Mesendoderm (in vitro differentiated cells): ENCODE measurements at regions not wholly inside any gene's neighbourhood (a gene's known extent, or its start where the extent isn't known, plus 50 kb on each side); places are given as distances from the start of the nearest gene placed in this dataset.

Experiments used
- DNase-seq: peaks from one replicate; pipeline ENCODE4 v3.0.0; 2013
- H2AK5ac ChIP-seq: 2 replicates; pipeline ENCODE4 v1.6.1; 2013; ENCODE audit warnings: low read length, inconsistent platforms
- H2BK120ac ChIP-seq: 2 replicates; pipeline ENCODE4 v1.6.1; 2013; ENCODE audit warnings: low read depth, mild to moderate bottlenecking, low read length, moderate library complexity, mixed read lengths
- H2BK15ac ChIP-seq: replicated peaks from 2 replicates; pipeline ENCODE4 v1.6.1; 2013; ENCODE audit warnings: low read depth, mild to moderate bottlenecking, moderate library complexity
- H2BK5ac ChIP-seq: 2 replicates; pipeline ENCODE4 v1.6.1; 2013; ENCODE audit warnings: low read length, inconsistent platforms
- H3K18ac ChIP-seq: 2 replicates; pipeline ENCODE4 v1.6.1; 2013; ENCODE audit warnings: mild to moderate bottlenecking, low read length, mixed read lengths
- H3K23ac ChIP-seq: one replicate; pipeline ENCODE4 v1.6.1; 2013; ENCODE audit warnings: low read length
- H3K27ac ChIP-seq: 2 replicates; pipeline ENCODE4 v1.5.1; 2013; ENCODE audit warnings: low read depth, mild to moderate bottlenecking, inconsistent platforms, low read length, moderate library complexity
- H3K27me3 ChIP-seq: 2 replicates; pipeline ENCODE4 v1.6.1; 2013; ENCODE audit warnings: low read length, control low read depth, mild to moderate bottlenecking, inconsistent platforms; ENCODE audit not compliant: insufficient read depth, poor library complexity
- H3K36me3 ChIP-seq: 2 replicates; pipeline ENCODE4 v1.6.1; 2013; ENCODE audit warnings: low read length, inconsistent platforms; ENCODE audit not compliant: control insufficient read depth, insufficient read depth
- H3K4ac ChIP-seq: one replicate; pipeline ENCODE4 v1.6.1; 2013; ENCODE audit warnings: low read depth, mild to moderate bottlenecking, low read length, moderate library complexity
- H3K4me1 ChIP-seq: 2 replicates; pipeline ENCODE4 v1.6.1; 2013; ENCODE audit warnings: low read depth, low read length, inconsistent platforms; ENCODE audit not compliant: control insufficient read depth
- H3K4me2 ChIP-seq: 2 replicates; pipeline ENCODE4 v1.6.1; 2013; ENCODE audit warnings: low read length
- H3K4me3 ChIP-seq: 2 replicates; pipeline ENCODE4 v1.5.1; 2013; ENCODE audit warnings: mild to moderate bottlenecking, low read length
- H3K56ac ChIP-seq: one replicate; pipeline ENCODE4 v1.6.1; 2013; ENCODE audit warnings: low read length
- H3K79me1 ChIP-seq: 2 replicates; pipeline ENCODE4 v1.6.1; 2013; ENCODE audit warnings: low read length, inconsistent platforms
- H3K79me2 ChIP-seq: 2 replicates; pipeline ENCODE4 v1.6.1; 2013; ENCODE audit warnings: mild to moderate bottlenecking, low read length; ENCODE audit not compliant: control insufficient read depth, insufficient read depth
- H3K9ac ChIP-seq: 2 replicates; pipeline ENCODE4 v1.6.1; 2013; ENCODE audit warnings: low read length, inconsistent platforms
- H4K5ac ChIP-seq: one replicate; pipeline ENCODE4 v1.6.1; 2013; ENCODE audit warnings: low read length
- H4K8ac ChIP-seq: one replicate; pipeline ENCODE4 v1.6.1; 2013; ENCODE audit warnings: low read depth, mild to moderate bottlenecking, control low read depth, low read length, moderate library complexity
- WGBS: extraction: QIAGEN DNeasy Blood & Tissue Kit; methylation state at CpG from one replicate; pipeline ENCODE4 v1.1.7; 2013; ENCODE audit warnings: low lambda C conversion rate, missing lambda C conversion rate; ENCODE audit not compliant: insufficient coverage; ENCODE audit errors: extremely low coverage; 5-methylcytosine and 5-hydroxymethylcytosine counted together

DNA sequence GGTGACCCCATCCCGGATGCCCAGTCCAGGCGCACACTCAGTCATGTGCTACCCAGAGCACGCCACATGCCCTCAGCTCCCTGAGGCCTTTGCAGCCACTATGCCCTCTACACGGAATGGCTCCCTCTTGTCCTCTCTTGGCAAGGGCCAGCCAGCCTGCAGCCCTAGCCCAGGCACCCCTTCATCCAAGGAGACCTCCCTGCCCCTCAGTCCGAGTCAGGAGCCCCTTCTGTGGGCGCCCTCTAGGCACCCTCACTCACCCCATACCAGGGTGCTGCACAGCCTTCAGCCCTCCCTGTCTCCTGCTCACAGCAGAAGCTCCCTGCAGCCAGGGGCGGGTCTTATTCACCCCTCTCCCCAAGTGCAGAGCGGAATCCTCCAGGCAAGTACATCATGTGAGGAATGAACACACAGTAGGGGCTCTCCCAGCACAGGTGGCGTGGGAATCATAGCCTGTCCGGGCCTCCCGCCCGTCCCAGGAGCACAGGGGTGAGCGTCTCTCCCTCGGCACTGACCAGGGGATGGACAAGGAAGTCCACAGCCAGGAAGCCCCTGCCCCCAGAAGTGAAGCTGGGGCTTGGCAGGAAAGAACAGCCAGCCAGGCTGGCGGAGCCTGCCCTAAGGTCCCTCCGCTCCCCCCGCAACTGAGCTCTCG lies 186.9 kb downstream of the RBFOX3 start:
- H3K56ac ChIP-seq, result no peak overlapping the region
- H3K79me1 ChIP-seq, result no peaks in the 10 kb centered on the region

GRCh38 chr17:79422236-79422635 lies 188.6 kb downstream of the RBFOX3 start:
- Histone ChIP-seq H2BK5ac (no peak overlapping the region), H2BK15ac (no peak overlapping the region), H3K27me3 (no peaks in the 10 kb centered on the region), H3K23ac (no peak overlapping the region), H4K8ac (no peak overlapping the region), H2AK5ac (no peak overlapping the region), H3K4me2 (no peak overlapping the region), H3K18ac (no peak overlapping the region), H3K56ac (no peak overlapping the region), H3K79me1 (no peaks in the 10 kb centered on the region), H3K9ac (no peak overlapping the region), H3K36me3 (no peaks in the 10 kb centered on the region), H3K27ac (no peak overlapping the region), H2BK120ac (no peak overlapping the region), H3K79me2 (no peaks in the 10 kb centered on the region), H3K4me1 (no peaks in the 10 kb centered on the region), H3K4ac (no peak overlapping the region), H4K5ac (no peak overlapping the region), H3K4me3 (no peak overlapping the region)
- WGBS, result no CpG with 5 or more reads among the region's 15 CpGs
- DNase-seq, result no peak

More for the DNA sequence above, 186.9 kb downstream of the RBFOX3 start:
- H3K36me3 ChIP-seq, result no peaks in the 10 kb centered on the region
- no peak overlapping the region for H3K4ac ChIP-seq
- H3K18ac ChIP-seq, result no peak overlapping the region
- no peak overlapping the region for H4K8ac ChIP-seq
- no peaks in the 10 kb centered on the region for H3K4me1 ChIP-seq
- no peaks in the 10 kb centered on the region for H3K79me2 ChIP-seq
- H3K23ac ChIP-seq, result no peak overlapping the region
- no peak overlapping the region for H3K9ac ChIP-seq
- DNase-seq, result no peak
- H2BK120ac ChIP-seq, result no peak overlapping the region
- H2BK15ac ChIP-seq, result no peak overlapping the region
- no peak overlapping the region for H4K5ac ChIP-seq
- H3K27me3 ChIP-seq, result no peaks in the 10 kb centered on the region
- H2BK5ac ChIP-seq, result no peak overlapping the region
- H3K4me3 ChIP-seq, result no peak overlapping the region
- H3K27ac ChIP-seq, result no peak overlapping the region
- no peak overlapping the region for H3K4me2 ChIP-seq
- no peak overlapping the region for H2AK5ac ChIP-seq
- no CpG with 5 or more reads among the region's 18 CpGs for WGBS

GRCh38 chr17:79420318-79421243 lies 190.3 kb downstream of the RBFOX3 start:
- Histone ChIP-seq H3K9ac (no peak overlapping the region), H2BK5ac (no peak overlapping the region), H3K4me1 (no peaks in the 10 kb centered on the region), H3K4me2 (no peak overlapping the region), H3K18ac (no peak overlapping the region), H2AK5ac (no peak overlapping the region), H3K23ac (no peak overlapping the region), H3K27me3 (no peaks in the 10 kb centered on the region), H3K4ac (no peak overlapping the region), H3K36me3 (no peaks in the 10 kb centered on the region), H2BK120ac (no peak overlapping the region), H3K79me1 (no peaks in the 10 kb centered on the region), H3K27ac (no peak overlapping the region), H2BK15ac (no peak overlapping the region), H3K56ac (no peak overlapping the region), H3K79me2 (no peaks in the 10 kb centered on the region), H3K4me3 (no peak overlapping the region), H4K8ac (no peak overlapping the region), H4K5ac (no peak overlapping the region)
- peak; percentile 25 for DNase-seq
- no CpG with 5 or more reads among the region's 19 CpGs for WGBS

- Histone ChIP-seq H3K4me2 (no peak overlapping the region), H3K4me3 (no peak overlapping the region), H3K23ac (no peak overlapping the region), H2AK5ac (no peak overlapping the region), H2BK5ac (no peak overlapping the region), H3K36me3 (no peaks in the 10 kb centered on the region), H3K27ac (no peak overlapping the region), H2BK120ac (no peak overlapping the region), H3K4ac (no peak overlapping the region), H3K56ac (no peak overlapping the region), H3K4me1 (no peaks in the 10 kb centered on the region), H4K8ac (no peak overlapping the region), H4K5ac (no peak overlapping the region), H3K18ac (no peak overlapping the region), H2BK15ac (no peak overlapping the region), H3K79me2 (no peaks in the 10 kb centered on the region), H3K27me3 (no peaks in the 10 kb centered on the region), H3K79me1 (no peaks in the 10 kb centered on the region), H3K9ac (no peak overlapping the region)
- no CpG with 5 or more reads among the region's 14 CpGs for WGBS
- DNase-seq, result no peak
Measured at GRCh38 chr17:79417476-79417988, 193.3 kb downstream of the RBFOX3 start.

DNA sequence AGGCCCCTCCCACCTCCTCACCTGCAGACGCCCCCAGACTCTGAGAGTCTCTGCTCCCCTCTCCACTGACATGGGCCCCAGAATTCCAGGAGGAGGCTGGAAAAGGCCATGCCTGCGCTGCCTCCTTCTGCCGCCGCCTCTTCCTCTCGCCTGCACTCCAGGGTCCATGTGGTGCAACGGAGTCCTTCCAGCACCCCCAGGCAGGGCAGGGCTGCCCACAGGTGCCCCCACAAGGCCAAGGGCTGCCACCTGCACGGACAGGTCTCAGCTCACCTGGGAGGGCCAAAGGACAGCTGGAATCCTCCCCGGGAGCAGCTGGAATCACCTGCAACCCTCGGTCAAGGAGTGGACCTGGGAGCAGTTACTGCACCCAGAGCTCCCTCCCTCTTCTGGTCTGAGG lies 194.9 kb downstream of the RBFOX3 start:
- Histone ChIP-seq H2BK120ac (no peak overlapping the region), H4K5ac (no peak overlapping the region), H3K4me1 (no peaks in the 10 kb centered on the region), H3K27ac (no peak overlapping the region), H3K4me2 (no peak overlapping the region), H3K56ac (no peak overlapping the region), H3K4me3 (no peak overlapping the region), H3K36me3 (no peaks in the 10 kb centered on the region), H3K23ac (no peak overlapping the region), H2AK5ac (no peak overlapping the region), H3K79me2 (no peaks in the 10 kb centered on the region), H3K27me3 (no peaks in the 10 kb centered on the region), H2BK15ac (no peak overlapping the region), H2BK5ac (no peak overlapping the region), H3K9ac (no peak overlapping the region), H3K18ac (no peak overlapping the region), H3K79me1 (no peaks in the 10 kb centered on the region), H4K8ac (no peak overlapping the region), H3K4ac (no peak overlapping the region)
- no peak for DNase-seq
- WGBS, result no CpG with 5 or more reads among the region's 9 CpGs
